Brain microvascular endothelial cell (primary cell): ENCODE measurements at regions not wholly inside any gene's neighbourhood (a gene's known extent, or its start where the extent isn't known, plus 50 kb on each side); places are given as distances from the start of the nearest gene placed in this dataset.

ENCODE experiments used
- DNase-seq: peaks from one replicate; pipeline ENCODE4 v3.0.0-alpha.2; 2020
- H3K27ac ChIP-seq: fragments of 250-450 bp; sonication (Bioruptor Pico); 2 replicates; pipeline ENCODE4 v1.5.1; 2020; ENCODE audit warnings: mild to moderate bottlenecking, moderate library complexity
- H3K27me3 ChIP-seq: fragments of 250-450 bp; sonication (Bioruptor Pico); replicated peaks from 2 replicates; pipeline ENCODE4 v1.5.1; 2020; ENCODE audit warnings: mild to moderate bottlenecking
- H3K36me3 ChIP-seq: fragments of 250-450 bp; sonication (Bioruptor Pico); replicated peaks from 2 replicates; pipeline ENCODE4 v1.5.1; 2020; ENCODE audit warnings: mild to moderate bottlenecking
- H3K4me3 ChIP-seq: 2 replicates; pipeline ENCODE4 v1.5.1; 2011; ENCODE audit warnings: low read depth, mild to moderate bottlenecking, control low read depth, low read length, moderate library complexity
- CTCF ChIP-seq: IDR thresholded peaks from 2 replicates; pipeline ENCODE4 v1.5.1; 2011; ENCODE audit warnings: low read depth, mild to moderate bottlenecking, moderate library complexity, low read length, control low read depth, inconsistent platforms; ENCODE audit errors: missing control alignments
- in situ Hi-C: cut with HindIII; loops from 2 replicates; pipeline ENCODE4 v1.10.0; 2017; ENCODE audit warnings: low sequenced_read_pairs, low pct_ligation_motif_present

GRCh38 chr2:81093031-81093430 lies 788.5 kb upstream of the LRRTM1 start:
- in situ Hi-C loops, result no loop called here

DNA sequence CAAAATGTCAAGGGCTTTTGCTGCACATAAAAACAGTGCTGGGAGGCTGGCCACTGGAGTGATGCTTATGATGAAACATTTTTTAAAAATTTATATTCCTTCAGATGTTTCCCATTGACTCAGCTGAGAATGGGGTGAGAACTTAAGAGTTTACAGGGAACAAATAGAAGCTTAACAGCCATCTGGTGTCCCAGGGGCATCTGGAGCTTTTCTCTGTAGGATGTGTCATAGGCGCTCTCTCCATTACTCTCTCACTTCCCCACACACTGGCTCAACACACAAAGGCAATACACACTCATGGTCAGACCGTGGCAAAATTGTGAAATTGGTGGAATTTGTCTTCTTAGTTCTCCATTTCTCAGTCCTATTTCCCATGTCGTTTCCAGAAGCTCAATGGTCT lies 783.1 kb upstream of the LRRTM1 start:
- Histone ChIP-seq H3K36me3 (no peaks in the 10 kb centered on the region), H3K27ac (no peak overlapping the region), H3K27me3 (no peaks in the 10 kb centered on the region), H3K4me3 (no peak overlapping the region)
- DNase-seq, result no peak
- in situ Hi-C loops, result no loop called here
- no peak for TF ChIP-seq CTCF

More at GRCh38 chr2:81093031-81093430, 788.5 kb upstream of the LRRTM1 start:
- H3K36me3 ChIP-seq, result no peaks in the 10 kb centered on the region
- no peak overlapping the region for H3K27ac ChIP-seq
- DNase-seq, result no peak
- no peak overlapping the region for H3K4me3 ChIP-seq
- no peak for TF ChIP-seq CTCF
- H3K27me3 ChIP-seq, result no peaks in the 10 kb centered on the region

- Histone ChIP-seq H3K36me3 (no peaks in the 10 kb centered on the region), H3K27ac (no peak overlapping the region), H3K4me3 (no peak overlapping the region), H3K27me3 (no peaks in the 10 kb centered on the region)
- DNase-seq, result no peak
- in situ Hi-C loops, result no loop called here
- no peak for TF ChIP-seq CTCF
Measured at GRCh38 chr2:81084101-81084500, 779.5 kb upstream of the LRRTM1 start.

- TF ChIP-seq CTCF, result no peak
- DNase-seq, result no peak
- H3K4me3 ChIP-seq, result no peak overlapping the region
- H3K27me3 ChIP-seq, result no peaks in the 10 kb centered on the region
- no peaks in the 10 kb centered on the region for H3K36me3 ChIP-seq
- in situ Hi-C loops, result no loop called here
- no peak overlapping the region for H3K27ac ChIP-seq
Measured at GRCh38 chr2:81078631-81079030, 774.1 kb upstream of the LRRTM1 start.

DNA sequence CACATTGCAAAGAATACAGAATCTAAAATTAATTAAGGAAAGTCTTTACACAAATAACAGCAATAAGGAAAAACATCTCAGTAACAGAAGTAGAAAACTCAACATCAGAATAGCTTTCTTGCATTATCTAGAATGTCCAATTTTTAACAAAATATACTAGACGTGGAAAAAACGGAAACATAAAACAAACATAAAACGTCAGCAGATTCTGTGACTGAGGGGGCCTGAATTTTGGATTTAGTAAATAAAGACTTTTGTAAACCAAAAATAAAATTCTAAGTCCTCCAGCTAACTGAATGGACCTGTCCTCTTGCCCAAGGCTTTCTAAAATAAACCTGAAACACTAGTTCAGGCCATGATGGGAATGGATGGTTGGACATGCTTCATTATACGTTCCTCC lies 773.5 kb upstream of the LRRTM1 start:
- in situ Hi-C loops, result no loop called here
- no peak for DNase-seq
- no peaks in the 10 kb centered on the region for H3K36me3 ChIP-seq
- TF ChIP-seq CTCF, result no peak
- H3K27ac ChIP-seq, result no peak overlapping the region
- H3K27me3 ChIP-seq, result no peaks in the 10 kb centered on the region
- no peak overlapping the region for H3K4me3 ChIP-seq

DNA sequence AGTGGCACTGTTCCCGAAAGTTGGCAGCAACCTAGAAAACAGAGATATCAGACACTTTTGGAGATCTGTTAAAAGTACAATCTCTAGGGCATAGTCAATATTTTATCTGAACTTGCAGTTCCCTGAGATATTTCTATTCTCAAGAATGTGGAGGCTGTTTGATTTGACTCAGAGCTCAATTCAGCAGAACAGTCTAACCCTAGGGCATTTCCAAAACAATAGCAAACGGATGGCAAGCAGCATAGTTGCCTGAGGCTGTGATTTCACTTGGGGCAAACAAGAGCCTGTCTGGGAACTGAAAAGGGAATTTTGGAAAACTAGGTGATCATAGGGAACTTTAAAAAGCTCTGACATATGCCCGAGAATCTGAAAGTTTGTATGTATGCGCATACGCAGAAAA lies 772.8 kb upstream of the LRRTM1 start:
- no peak for DNase-seq
- Histone ChIP-seq H3K36me3 (no peaks in the 10 kb centered on the region), H3K4me3 (no peak overlapping the region), H3K27me3 (no peaks in the 10 kb centered on the region), H3K27ac (no peak overlapping the region)
- in situ Hi-C loops, result no loop called here
- TF ChIP-seq CTCF, result no peak
